HG03064 (cell line): ENCODE measurements at regions not wholly inside any gene's neighbourhood (a gene's known extent, or its start where the extent isn't known, plus 50 kb on each side); places are given as distances from the start of the nearest gene placed in this dataset.

Source experiments
- ATAC-seq: cut with Tn5 transposase; IDR thresholded peaks from one replicate; pipeline ENCODE4 v1.9.1; 2021; ENCODE audit warnings: low read depth; ENCODE audit not compliant: unreplicated experiment

- no peak for ATAC-seq
Measured at GRCh38 chr2:152815634-152816257, 97.3 kb downstream of the ARL6IP6 start.

GRCh38 chr2:152814475-152815030 lies 96.1 kb downstream of the ARL6IP6 start:
- no peak for ATAC-seq

- ATAC-seq: no peak
Measured at GRCh38 chr2:152813351-152813750, 94.9 kb downstream of the ARL6IP6 start.
